ENCODE measurements at regions not wholly inside any gene's neighbourhood (a gene's known extent, or its start where the extent isn't known, plus 50 kb on each side); places are given as distances from the start of the nearest gene placed in this dataset.

- DNase-seq = no peak
- Histone ChIP-seq H3K27ac (no peak overlapping the region), H3K36me3 (no peaks in the 10 kb centered on the region), H3K27me3 (ENCODE audit: insufficient read depth, low read depth, severe bottlenecking) (no peaks in the 10 kb centered on the region), H3K9me3 (ENCODE audit: severe bottlenecking) (peaks cover 3% of the 10 kb centered on the region), H3K4me3 (ENCODE audit: low read depth, low read length) (no peak overlapping the region)
- TF ChIP-seq CTCF (IDR thresholded peaks at IDR 0.05; ENCODE audit: low read depth, low read length) = no peak
Observed at GRCh38 chr7:13715534-13715933, 273.9 kb downstream of the ETV1 start.

- no peaks in the 10 kb centered on the region for H3K27me3 ChIP-seq (ENCODE audit: insufficient read depth, low read depth, severe bottlenecking)
- DNase-seq = no peak
- peaks cover 3% of the 10 kb centered on the region for H3K9me3 ChIP-seq (ENCODE audit: severe bottlenecking)
- H3K36me3 ChIP-seq = no peaks in the 10 kb centered on the region
- H3K4me3 ChIP-seq (ENCODE audit: low read depth, low read length) = no peak overlapping the region
- no peak overlapping the region for H3K27ac ChIP-seq
- TF ChIP-seq CTCF (IDR thresholded peaks at IDR 0.05; ENCODE audit: low read depth, low read length) = no peak
Observed at GRCh38 chr7:13717031-13717430, 272.4 kb downstream of the ETV1 start.

- no peak overlapping the region for H3K27ac ChIP-seq
- DNase-seq = no peak
- no peaks in the 10 kb centered on the region for H3K9me3 ChIP-seq (ENCODE audit: severe bottlenecking)
- no peak for TF ChIP-seq CTCF (IDR thresholded peaks at IDR 0.05; ENCODE audit: low read depth, low read length)
- no peak overlapping the region for H3K4me3 ChIP-seq (ENCODE audit: low read depth, low read length)
- H3K36me3 ChIP-seq = no peaks in the 10 kb centered on the region
- H3K27me3 ChIP-seq (ENCODE audit: insufficient read depth, low read depth, severe bottlenecking) = no peaks in the 10 kb centered on the region
Observed at GRCh38 chr7:13724191-13724976, 265.1 kb downstream of the ETV1 start.

- H3K27me3 ChIP-seq (ENCODE audit: insufficient read depth, low read depth, severe bottlenecking) = no peaks in the 10 kb centered on the region
- H3K36me3 ChIP-seq = no peaks in the 10 kb centered on the region
- no peak for DNase-seq
- H3K27ac ChIP-seq = no peak overlapping the region
- TF ChIP-seq CTCF (IDR thresholded peaks at IDR 0.05; ENCODE audit: low read depth, low read length) = no peak
- H3K4me3 ChIP-seq (ENCODE audit: low read depth, low read length) = no peak overlapping the region
- H3K9me3 ChIP-seq (ENCODE audit: severe bottlenecking) = no peaks in the 10 kb centered on the region
Observed at GRCh38 chr7:13724977-13725566, 264.4 kb downstream of the ETV1 start.

- no peaks in the 10 kb centered on the region for H3K9me3 ChIP-seq (ENCODE audit: severe bottlenecking)
- H3K4me3 ChIP-seq (ENCODE audit: low read depth, low read length) = no peak overlapping the region
- H3K36me3 ChIP-seq = no peaks in the 10 kb centered on the region
- no peak for DNase-seq
- no peak overlapping the region for H3K27ac ChIP-seq
- no peak for TF ChIP-seq CTCF (IDR thresholded peaks at IDR 0.05; ENCODE audit: low read depth, low read length)
- H3K27me3 ChIP-seq (ENCODE audit: insufficient read depth, low read depth, severe bottlenecking) = no peaks in the 10 kb centered on the region
Observed at GRCh38 chr7:13725591-13725990, 263.9 kb downstream of the ETV1 start.

All from WERI-Rb-1 (cell line).